Lower leg skin (tissue), 4 donors: ENCODE measurements at regions not wholly inside any gene's neighbourhood (a gene's known extent, or its start where the extent isn't known, plus 50 kb on each side); places are given as distances from the start of the nearest gene placed in this dataset.

Source experiments
- DNase-seq, 2 donors: peaks; one replicate each; pipeline ENCODE4 v3.0.0-alpha.2; 2019; ENCODE audit warnings: low spot score in 2 of 2
- H3K4me3 ChIP-seq: fragments of 200-600 bp; sonication (generic); 2 replicates; pipeline ENCODE4 v1.5.1; 2017; ENCODE audit warnings: mild to moderate bottlenecking, low read depth; ENCODE audit not compliant: poor library complexity, severe bottlenecking
- CTCF ChIP-seq, 3 donors: fragments of 450-650 bp; IDR thresholded peaks; one replicate each; pipeline ENCODE4 v1.5.1; 2016; ENCODE audit warnings: antibody characterized with exemption in 3 of 3, mild to moderate bottlenecking in 3 of 3, moderate library complexity in 2 of 3
- POLR2A ChIP-seq, 2 donors: fragments of 450-650 bp; IDR thresholded peaks; one replicate each; pipeline ENCODE4 v1.6.1; 2016 to 2017; ENCODE audit warnings: antibody characterized with exemption in 2 of 2, mild to moderate bottlenecking in 1 of 2, moderate library complexity in 1 of 2
- WGBS, 2 donors: methylation state at CpG; one replicate each; pipeline ENCODE4 v1.1.5; 2018; 5-methylcytosine and 5-hydroxymethylcytosine counted together
- intact Hi-C: fragments of 100-400 bp; cut with DNase I; formaldehyde crosslinking; loops from one replicate; pipeline ENCODE4 v1.15.0; 2023; ENCODE audit warnings: low total_unique reads

GRCh38 chr4:102438396-102439235, 62.5 kb upstream of the NFKB1 start:
- DNase-seq = no peak
- no peak overlapping the region for H3K4me3 ChIP-seq
- TF ChIP-seq POLR2A (IDR thresholded peaks at IDR 0.05) (no peak), CTCF (IDR thresholded peaks at IDR 0.05) (no peak)
- intact Hi-C loops = loop anchor here (10.0 kb wide), 1 partner anchor 656 kb away; the partner anchor contains the start of gene BDH2
- WGBS, 2 donors = 75 to 85% methylated on average over 4 of the region's 4 CpGs

GRCh38 chr4:102439236-102439614, 61.9 kb upstream of the NFKB1 start:
- intact Hi-C loops = loop anchor here (10.0 kb wide), 1 partner anchor 656 kb away; the partner anchor contains the start of gene BDH2
- no peak overlapping the region for H3K4me3 ChIP-seq
- no peak for TF ChIP-seq POLR2A (IDR thresholded peaks at IDR 0.05)
- no peak for TF ChIP-seq CTCF (IDR thresholded peaks at IDR 0.05)
- DNase-seq = peak in 1 of 2 donors; percentile 61
- WGBS, 2 donors = 5 to 14% methylated on average over 3 of the region's 3 CpGs

GRCh38 chr4:102439812-102440211, 61.3 kb upstream of the NFKB1 start:
- H3K4me3 ChIP-seq = no peak overlapping the region
- intact Hi-C loops = loop anchor here (10.0 kb wide), 2 partner anchors 575 to 655 kb away; partner anchors contain the start of genes BDH2 and SLC9B1
- DNase-seq = peak in 1 of 2 donors; percentile 24
- TF ChIP-seq POLR2A (IDR thresholded peaks at IDR 0.05) (no peak), CTCF (IDR thresholded peaks at IDR 0.05) (no peak)

GRCh38 chr4:102440498-102440897, 60.7 kb upstream of the NFKB1 start:
- no peak for DNase-seq
- TF ChIP-seq POLR2A (IDR thresholded peaks at IDR 0.05) (no peak), CTCF (IDR thresholded peaks at IDR 0.05) (no peak)
- intact Hi-C loops = loop anchor here (10.0 kb wide), 1 partner anchor 574 kb away; the partner anchor contains the start of gene SLC9B1
- no peak overlapping the region for H3K4me3 ChIP-seq
- WGBS, 2 donors = 77 to 86% methylated on average over 1 of the region's 1 CpG

GRCh38 chr4:102441978-102442911, 58.9 kb upstream of the NFKB1 start:
- TF ChIP-seq POLR2A (IDR thresholded peaks at IDR 0.05) (no peak), CTCF (IDR thresholded peaks at IDR 0.05) (no peak)
- intact Hi-C loops = loop anchor here (10.0 kb wide), 1 partner anchor 573 kb away; the partner anchor contains the start of gene SLC9B1
- H3K4me3 ChIP-seq = no peak overlapping the region
- WGBS, 2 donors = 88% methylated on average over 8 of the region's 8 CpGs
- no peak for DNase-seq
